ENCODE measurements at regions not wholly inside any gene's neighbourhood (a gene's known extent, or its start where the extent isn't known, plus 50 kb on each side); places are given as distances from the start of the nearest gene placed in this dataset.

GRCh38 chr14:99062216-99062615 is 209.8 kb downstream of the BCL11B start:
- no peak for DNase-seq (ENCODE audit: extremely low read depth, insufficient read length)
- no peaks in the 10 kb centered on the region for H3K36me3 ChIP-seq (ENCODE audit: control insufficient read depth, insufficient read depth, low read length)
- no peak for TF ChIP-seq CTCF (IDR thresholded peaks at IDR 0.05; ENCODE audit: insufficient read depth, low read length, poor library complexity, severe bottlenecking)
- H3K27me3 ChIP-seq (replicated peaks; ENCODE audit: control insufficient read depth, insufficient read depth, low read length) = no peaks in the 10 kb centered on the region
- no peak overlapping the region for H3K4me3 ChIP-seq (replicated peaks; ENCODE audit: low read depth, low read length)

GRCh38 chr14:99062772-99063418 is 209.1 kb downstream of the BCL11B start:
- H3K4me3 ChIP-seq (replicated peaks; ENCODE audit: low read depth, low read length) = no peak overlapping the region
- DNase-seq (ENCODE audit: extremely low read depth, insufficient read length) = no peak
- H3K36me3 ChIP-seq (ENCODE audit: control insufficient read depth, insufficient read depth, low read length) = no peaks in the 10 kb centered on the region
- no peaks in the 10 kb centered on the region for H3K27me3 ChIP-seq (replicated peaks; ENCODE audit: control insufficient read depth, insufficient read depth, low read length)
- TF ChIP-seq CTCF (IDR thresholded peaks at IDR 0.05; ENCODE audit: insufficient read depth, low read length, poor library complexity, severe bottlenecking) = no peak

- H3K4me3 ChIP-seq (replicated peaks; ENCODE audit: low read depth, low read length) = no peak overlapping the region
- H3K36me3 ChIP-seq (ENCODE audit: control insufficient read depth, insufficient read depth, low read length) = no peaks in the 10 kb centered on the region
- no peak for DNase-seq (ENCODE audit: extremely low read depth, insufficient read length)
- TF ChIP-seq CTCF (IDR thresholded peaks at IDR 0.05; ENCODE audit: insufficient read depth, low read length, poor library complexity, severe bottlenecking) = no peak
- no peaks in the 10 kb centered on the region for H3K27me3 ChIP-seq (replicated peaks; ENCODE audit: control insufficient read depth, insufficient read depth, low read length)
Observed at GRCh38 chr14:99063620-99064225, 208.3 kb downstream of the BCL11B start.

- no peak for TF ChIP-seq CTCF (IDR thresholded peaks at IDR 0.05; ENCODE audit: insufficient read depth, low read length, poor library complexity, severe bottlenecking)
- H3K36me3 ChIP-seq (ENCODE audit: control insufficient read depth, insufficient read depth, low read length) = no peaks in the 10 kb centered on the region
- H3K27me3 ChIP-seq (replicated peaks; ENCODE audit: control insufficient read depth, insufficient read depth, low read length) = no peaks in the 10 kb centered on the region
- DNase-seq (ENCODE audit: extremely low read depth, insufficient read length) = no peak
- H3K4me3 ChIP-seq (replicated peaks; ENCODE audit: low read depth, low read length) = no peak overlapping the region
Observed at GRCh38 chr14:99064262-99064954, 207.6 kb downstream of the BCL11B start.

GRCh38 chr14:99065551-99065950 is 206.4 kb downstream of the BCL11B start:
- no peak for TF ChIP-seq CTCF (IDR thresholded peaks at IDR 0.05; ENCODE audit: insufficient read depth, low read length, poor library complexity, severe bottlenecking)
- no peak for DNase-seq (ENCODE audit: extremely low read depth, insufficient read length)
- no peaks in the 10 kb centered on the region for H3K36me3 ChIP-seq (ENCODE audit: control insufficient read depth, insufficient read depth, low read length)

More at GRCh38 chr14:99065551-99065950, 206.4 kb downstream of the BCL11B start:
- no peaks in the 10 kb centered on the region for H3K27me3 ChIP-seq (replicated peaks; ENCODE audit: control insufficient read depth, insufficient read depth, low read length)
- no peak overlapping the region for H3K4me3 ChIP-seq (replicated peaks; ENCODE audit: low read depth, low read length)

Measured in GM06990 (cell line).